Fibroblast of pulmonary artery (primary cell): ENCODE measurements at regions not wholly inside any gene's neighbourhood (a gene's known extent, or its start where the extent isn't known, plus 50 kb on each side); places are given as distances from the start of the nearest gene placed in this dataset.
A peak's percentile ranks its signal among the peaks of the same experiment; 100 is the strongest.

Experiments used
- DNase-seq: peaks from one replicate; pipeline ENCODE4 v3.0.0-alpha.2; 2010; ENCODE audit warnings: low read depth
- H3K4me3 ChIP-seq: replicated peaks from 2 replicates; pipeline ENCODE4 v1.5.1; 2011; ENCODE audit warnings: low read depth, mild to moderate bottlenecking, control low read depth, low read length, moderate library complexity
- CTCF ChIP-seq: IDR thresholded peaks from 2 replicates; pipeline ENCODE4 v1.5.1; 2011; ENCODE audit warnings: mild to moderate bottlenecking, control low read depth, low read length, inconsistent platforms; ENCODE audit errors: missing control alignments

- no peak for TF ChIP-seq CTCF
- no peak for DNase-seq
- no peak overlapping the region for H3K4me3 ChIP-seq
Observed at GRCh38 chr5:68406767-68407241, 191.2 kb downstream of the PIK3R1 start.

- TF ChIP-seq CTCF, result no peak
- DNase-seq, result no peak
- H3K4me3 ChIP-seq, result no peak overlapping the region
Observed at GRCh38 chr5:68407311-68408239, 192.0 kb downstream of the PIK3R1 start.

GRCh38 chr5:68408345-68408871, 192.9 kb downstream of the PIK3R1 start:
- no peak overlapping the region for H3K4me3 ChIP-seq
- DNase-seq, result no peak
- no peak for TF ChIP-seq CTCF

- DNase-seq, result peak; percentile 16
- no peak for TF ChIP-seq CTCF
- no peak overlapping the region for H3K4me3 ChIP-seq
Observed at GRCh38 chr5:68409259-68409658, 193.7 kb downstream of the PIK3R1 start.

- no peak overlapping the region for H3K4me3 ChIP-seq
- TF ChIP-seq CTCF, result no peak
- DNase-seq, result no peak
Observed at GRCh38 chr5:68411161-68411560, 195.6 kb downstream of the PIK3R1 start.

GRCh38 chr5:68415177-68416085, 199.9 kb downstream of the PIK3R1 start:
- no peak for TF ChIP-seq CTCF
- no peak overlapping the region for H3K4me3 ChIP-seq
- no peak for DNase-seq
